ENCODE measurements at regions not wholly inside any gene's neighbourhood (a gene's known extent, or its start where the extent isn't known, plus 50 kb on each side); places are given as distances from the start of the nearest gene placed in this dataset.
"Not testable (repeated sequence)": the region's sequence is repeated elsewhere in the genome, so short reads cannot be mapped to it uniquely, and the experiment has no call there.

DNA sequence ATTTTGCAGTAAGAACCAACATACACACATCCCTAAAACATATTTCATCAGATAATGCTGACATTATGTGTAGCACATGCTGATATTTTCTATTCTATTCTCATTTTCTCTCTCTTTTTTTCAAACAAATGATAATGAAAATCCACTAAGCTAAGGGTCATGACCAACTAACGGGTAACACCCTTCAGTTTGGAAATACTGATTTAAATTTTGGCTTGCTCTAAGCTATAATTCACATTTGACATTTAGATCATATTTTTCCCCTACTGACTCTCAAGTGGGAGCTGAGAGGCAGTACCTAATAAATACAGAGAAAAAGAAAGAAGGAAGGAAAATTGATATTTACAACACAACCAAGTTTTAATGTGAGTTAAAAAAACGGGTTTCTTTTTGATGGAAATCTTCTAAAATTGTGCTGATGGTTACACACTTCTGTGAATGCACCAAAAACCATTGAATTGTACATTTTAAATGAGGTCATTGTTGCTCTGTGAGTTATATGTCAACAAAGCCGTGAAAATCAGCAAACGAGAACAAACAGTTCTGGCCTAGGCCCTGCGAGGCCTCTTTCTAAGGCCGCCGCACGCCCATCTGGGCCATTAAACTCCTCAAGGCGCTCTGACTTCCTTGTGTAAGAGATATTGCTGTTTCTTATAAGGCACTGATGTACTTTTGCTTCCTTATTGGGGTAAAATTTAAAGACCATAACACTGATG is 124.2 kb downstream of the GALR1 start:
- DNase-seq = no peak

GRCh38 chr18:77374446-77374805 is 124.8 kb downstream of the GALR1 start:
- DNase-seq = no peak

DNA sequence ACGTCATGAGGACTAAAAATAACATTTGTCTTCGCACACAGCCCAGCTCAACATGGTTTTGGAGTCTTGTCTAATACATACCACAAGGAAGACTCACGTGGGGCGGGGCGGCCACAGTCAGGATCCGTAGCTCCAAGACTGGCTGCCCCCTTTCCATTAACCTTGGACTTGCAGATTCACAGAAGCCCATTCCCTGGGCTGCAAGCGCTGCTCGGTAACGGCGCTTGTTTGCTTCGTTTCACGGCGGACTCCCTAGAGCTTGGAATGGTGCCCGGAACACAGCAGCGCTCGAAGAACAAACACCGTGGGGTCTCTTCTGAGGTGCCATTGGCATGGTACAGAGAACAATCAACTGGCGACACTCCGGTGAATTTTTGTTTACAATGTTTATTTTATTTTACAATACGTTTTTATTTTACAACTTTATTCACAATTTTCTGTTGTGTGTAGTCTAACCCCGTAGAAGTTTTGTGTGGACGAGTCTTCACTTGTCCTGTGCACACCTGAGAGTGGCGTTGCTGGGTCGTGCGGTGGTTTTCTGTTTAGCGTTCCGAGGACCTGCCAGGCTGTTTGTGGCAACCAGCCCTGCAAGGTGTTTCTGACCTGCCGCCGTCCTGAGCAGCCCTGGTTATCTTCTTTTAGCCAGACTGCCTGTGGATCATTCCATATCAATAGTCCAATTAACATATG is 126.5 kb downstream of the GALR1 start:
- no peak for DNase-seq

- DNase-seq = no peak
Measured at GRCh38 chr18:77376733-77377094, 127.1 kb downstream of the GALR1 start.

DNA sequence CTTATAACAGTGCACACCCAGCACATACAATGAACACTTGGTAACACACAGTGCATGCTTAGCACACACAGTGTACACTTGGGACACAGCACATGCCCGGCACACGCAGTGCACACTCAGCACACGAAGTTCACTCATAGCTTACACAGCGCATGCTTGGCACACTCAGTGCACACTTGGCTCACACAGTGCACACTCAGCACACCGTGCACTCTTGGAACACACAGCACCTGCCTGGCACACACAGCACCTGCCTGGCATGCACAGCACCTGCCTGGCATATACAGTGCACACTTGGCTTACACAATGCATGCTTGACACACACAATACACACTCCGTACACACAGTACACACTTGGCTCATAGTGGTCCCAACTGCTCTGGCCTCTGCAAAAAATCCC is 128.2 kb downstream of the GALR1 start:
- no peak for DNase-seq

GRCh38 chr18:77379976-77380509 is 130.4 kb downstream of the GALR1 start:
- DNase-seq = no peak

GRCh38 chr18:77380695-77381094 is 131.0 kb downstream of the GALR1 start:
- DNase-seq = no peak

DNA sequence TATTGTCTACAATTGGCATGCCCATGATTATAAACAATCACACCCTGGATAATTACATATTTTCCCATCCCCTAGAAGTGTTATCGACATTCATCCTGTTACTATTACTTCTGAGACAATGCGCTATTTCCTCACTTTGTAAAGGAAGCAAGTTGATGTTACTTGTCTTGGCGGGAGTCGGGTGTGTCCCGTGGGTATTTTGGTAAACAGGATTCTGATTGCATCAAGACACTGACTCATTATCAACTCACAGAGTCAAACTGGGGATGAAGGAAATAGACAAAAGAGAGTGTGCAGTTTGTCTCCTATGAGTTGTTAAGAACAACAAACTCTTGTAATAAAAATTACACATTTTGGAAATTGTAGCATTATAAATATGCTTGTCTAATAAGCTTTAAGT is 142.7 kb downstream of the GALR1 start:
- no peak for DNase-seq

DNA sequence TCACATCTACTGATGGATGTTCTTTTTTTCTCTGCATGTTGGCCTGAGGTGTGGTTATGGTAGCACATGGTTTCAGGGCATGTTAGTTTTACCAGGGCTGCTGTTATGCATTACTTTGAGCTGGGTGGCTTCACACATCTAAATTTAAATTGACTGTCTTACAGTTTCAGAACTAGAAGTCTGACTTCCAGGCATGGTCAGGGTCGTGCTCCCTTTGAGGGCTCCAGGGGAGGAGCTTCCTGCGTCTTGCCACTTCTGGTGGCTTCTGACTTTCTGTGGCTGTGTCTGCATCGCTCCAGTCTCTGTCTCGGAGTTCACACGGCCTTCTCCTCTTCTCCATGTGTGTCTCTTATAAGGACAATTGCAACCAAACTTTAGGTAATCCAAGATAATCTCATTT is 143.9 kb downstream of the GALR1 start:
- DNase-seq = no peak

DNA sequence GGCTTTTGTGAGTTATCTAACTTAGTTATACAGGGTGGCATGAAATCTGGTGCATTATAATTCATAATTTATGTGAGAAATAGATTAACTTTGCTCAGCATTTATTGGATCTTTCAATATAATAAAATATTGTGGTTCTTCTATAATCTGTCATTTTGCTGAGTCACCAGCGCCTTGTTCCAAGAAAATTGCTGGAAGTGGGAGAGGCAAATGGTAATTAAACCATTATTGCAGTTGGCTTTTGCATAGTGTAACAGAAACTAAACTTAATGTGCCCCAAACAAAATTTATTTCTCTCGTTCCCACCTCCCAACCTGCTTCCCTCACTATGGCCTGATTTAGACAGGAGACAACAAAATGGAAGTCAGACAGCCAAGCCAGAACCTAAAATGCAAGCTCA is 146.3 kb downstream of the GALR1 start:
- DNase-seq = no peak

- DNase-seq = no peak
Measured at GRCh38 chr18:77397056-77397455, 147.4 kb downstream of the GALR1 start.

DNA sequence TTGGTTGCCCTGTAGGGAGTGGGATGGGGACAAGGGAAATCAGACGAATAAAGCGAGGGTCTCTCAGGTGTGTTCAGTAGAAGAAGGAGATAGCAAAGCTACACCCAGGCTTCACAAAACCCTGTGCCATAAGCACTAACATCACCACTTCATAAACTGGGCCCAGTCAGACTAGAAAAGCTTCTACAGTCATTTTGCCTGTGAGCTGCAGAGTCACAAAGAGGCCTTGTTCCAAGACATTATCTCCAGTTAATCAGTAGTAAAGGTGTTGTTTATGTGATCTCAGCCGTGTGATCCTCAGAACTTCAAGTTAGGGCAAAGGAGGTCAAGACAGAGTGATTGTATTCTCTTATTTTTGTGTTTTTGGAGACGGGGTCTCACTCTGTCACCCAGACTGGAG is 148.0 kb downstream of the GALR1 start:
- no peak for DNase-seq

GRCh38 chr18:77400561-77400960 is 150.9 kb downstream of the GALR1 start:
- no peak for DNase-seq

DNA sequence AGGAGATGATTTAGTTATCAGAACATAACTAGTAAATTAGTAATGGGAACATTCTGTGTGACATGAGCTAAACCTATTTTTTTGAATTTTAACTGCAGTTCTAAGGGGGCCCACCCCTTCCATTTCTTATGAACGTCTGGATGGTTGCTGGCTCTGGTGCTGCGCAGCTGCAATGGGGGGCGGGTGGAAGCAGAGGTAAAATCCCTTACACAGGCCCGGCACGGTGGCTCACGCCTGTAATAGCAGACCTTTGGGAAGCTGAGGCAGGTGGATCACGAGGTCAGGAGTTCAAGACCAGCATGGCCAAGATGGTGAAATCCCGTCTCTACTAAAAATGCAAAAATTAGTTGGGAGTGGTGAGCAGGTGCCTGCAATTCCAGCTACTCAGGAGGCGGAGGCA is 151.5 kb downstream of the GALR1 start:
- no peak for DNase-seq

DNA sequence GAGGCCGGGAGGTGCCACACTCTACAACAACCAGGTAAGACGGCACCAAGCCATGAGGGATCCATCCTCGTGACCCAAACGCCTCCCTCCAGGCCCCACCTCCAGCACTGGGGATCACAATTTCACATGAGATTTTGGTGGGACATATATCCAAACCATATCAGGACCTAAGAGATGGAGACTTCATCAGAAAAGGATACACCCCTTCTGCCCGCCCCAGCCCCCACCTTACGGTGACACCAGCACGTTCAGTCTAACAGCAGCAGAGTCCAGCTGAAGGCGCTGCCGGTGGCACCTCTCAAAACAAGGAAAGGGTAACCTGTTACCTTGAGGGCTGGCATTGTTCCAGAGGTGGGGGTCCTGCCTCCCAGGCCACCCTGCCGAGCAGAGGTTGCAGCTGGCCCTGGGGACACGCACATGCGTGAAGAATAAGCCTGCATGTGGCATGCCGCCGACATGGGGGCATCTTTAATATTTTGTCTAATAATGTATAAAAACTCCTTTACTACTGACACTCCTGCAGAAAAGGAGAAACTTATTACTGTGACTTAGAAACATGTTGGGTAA is 154.4 kb downstream of the GALR1 start:
- DNase-seq = no peak

DNA sequence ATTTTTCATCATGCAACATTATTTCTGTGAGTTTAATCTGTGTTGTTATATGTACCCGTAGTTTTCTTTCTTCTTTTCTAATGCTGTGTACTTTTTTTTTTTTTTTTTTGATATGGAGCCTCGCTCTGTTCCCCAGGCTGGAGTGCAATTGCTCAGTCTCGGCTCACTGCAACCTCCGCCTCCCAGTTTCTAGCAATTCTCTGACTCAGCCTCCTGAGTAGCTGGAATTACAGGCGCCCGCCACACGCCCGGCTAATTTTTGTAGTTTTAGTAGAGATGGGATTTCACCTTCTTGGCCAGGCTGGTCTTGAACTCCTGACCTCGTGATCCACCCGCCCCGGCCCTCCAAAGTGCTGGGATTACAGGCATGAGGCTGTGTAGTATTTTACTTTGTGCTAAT is 155.4 kb downstream of the GALR1 start:
- DNase-seq = no peak

DNA sequence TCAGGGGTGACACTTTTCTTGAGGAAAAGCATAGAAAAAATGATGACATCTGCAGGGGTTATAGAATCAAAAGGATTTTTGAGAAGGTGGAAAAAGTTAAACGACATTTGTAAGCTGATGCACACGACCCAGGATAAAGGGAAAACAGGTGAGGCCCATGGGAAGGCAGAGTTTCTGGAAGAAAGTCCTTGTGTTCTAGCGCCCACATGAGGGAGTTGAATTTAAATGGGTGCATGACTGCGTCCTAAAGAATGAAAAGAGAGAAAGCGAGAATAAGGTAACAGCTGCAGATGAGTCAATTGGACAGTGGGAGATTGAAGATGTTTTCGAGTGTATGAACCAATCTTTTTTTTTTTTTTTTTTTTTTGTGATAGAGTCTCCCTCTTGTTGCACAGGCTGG is 158.1 kb downstream of the GALR1 start:
- DNase-seq = no peak

DNA sequence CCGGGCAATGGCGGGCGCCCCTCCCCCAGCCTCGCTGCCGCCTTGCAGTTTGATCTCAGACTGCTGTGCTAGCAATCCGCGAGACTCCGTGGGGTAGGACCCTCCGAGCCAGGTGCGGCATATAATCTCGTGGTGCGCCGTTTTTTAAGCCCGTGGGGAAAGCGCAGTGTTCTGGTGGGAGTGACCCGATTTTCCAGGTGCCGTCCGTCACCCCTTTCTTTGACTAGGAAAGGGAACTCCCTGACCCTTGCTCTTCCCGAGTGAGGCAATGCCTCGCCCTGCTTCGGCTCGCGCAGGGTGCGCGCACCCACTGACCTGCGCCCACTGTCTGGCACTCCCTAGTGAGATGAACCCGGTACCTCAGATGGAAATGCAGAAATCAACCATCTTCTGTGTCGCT is 171.9 kb downstream of the GALR1 start:
- DNase-seq = not testable (repeated sequence)

- no peak for DNase-seq
Measured at GRCh38 chr18:77422974-77423867, 173.6 kb downstream of the GALR1 start.

- DNase-seq = no peak
Measured at GRCh38 chr18:77433076-77433475, 183.4 kb downstream of the GALR1 start.

GRCh38 chr18:77439888-77440287 is 190.2 kb downstream of the GALR1 start:
- no peak for DNase-seq

- DNase-seq = no peak
Measured at GRCh38 chr18:77442393-77442792, 192.7 kb downstream of the GALR1 start.

DNA sequence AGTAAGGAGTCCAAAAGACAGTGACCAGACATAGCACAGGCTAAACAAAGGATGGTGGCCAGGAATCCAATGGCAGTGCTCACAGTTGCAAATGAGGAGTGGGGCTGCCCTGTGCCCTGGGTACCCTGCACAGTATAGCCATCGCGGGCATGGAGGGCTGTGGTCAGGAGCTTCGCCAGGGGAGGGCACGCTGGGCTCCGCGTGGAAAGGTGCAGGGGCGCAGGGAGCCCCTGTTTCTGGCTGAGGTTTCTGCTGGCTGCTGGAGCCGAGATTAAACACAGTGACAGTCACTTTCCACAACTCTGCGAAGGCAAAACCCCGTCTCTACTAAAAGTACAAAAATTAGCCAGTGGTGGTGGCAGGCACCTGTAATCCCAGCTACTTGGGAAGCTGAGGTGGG is 194.7 kb downstream of the GALR1 start:
- DNase-seq = no peak

Measured in activated CD4-positive, CD25-positive, alpha-beta regulatory T cell (primary cell).